GM12872 (cell line): ENCODE measurements at regions not wholly inside any gene's neighbourhood (a gene's known extent, or its start where the extent isn't known, plus 50 kb on each side); places are given as distances from the start of the nearest gene placed in this dataset.

ENCODE experiments used
- TF ChIP-seq, protein P1 (sequence below): IDR thresholded peaks from 3 replicates; pipeline ENCODE4 v1.5.1; 2011; ENCODE audit warnings: low read depth, mild to moderate bottlenecking, low read length, moderate library complexity; ENCODE audit not compliant: insufficient read depth

DNA sequence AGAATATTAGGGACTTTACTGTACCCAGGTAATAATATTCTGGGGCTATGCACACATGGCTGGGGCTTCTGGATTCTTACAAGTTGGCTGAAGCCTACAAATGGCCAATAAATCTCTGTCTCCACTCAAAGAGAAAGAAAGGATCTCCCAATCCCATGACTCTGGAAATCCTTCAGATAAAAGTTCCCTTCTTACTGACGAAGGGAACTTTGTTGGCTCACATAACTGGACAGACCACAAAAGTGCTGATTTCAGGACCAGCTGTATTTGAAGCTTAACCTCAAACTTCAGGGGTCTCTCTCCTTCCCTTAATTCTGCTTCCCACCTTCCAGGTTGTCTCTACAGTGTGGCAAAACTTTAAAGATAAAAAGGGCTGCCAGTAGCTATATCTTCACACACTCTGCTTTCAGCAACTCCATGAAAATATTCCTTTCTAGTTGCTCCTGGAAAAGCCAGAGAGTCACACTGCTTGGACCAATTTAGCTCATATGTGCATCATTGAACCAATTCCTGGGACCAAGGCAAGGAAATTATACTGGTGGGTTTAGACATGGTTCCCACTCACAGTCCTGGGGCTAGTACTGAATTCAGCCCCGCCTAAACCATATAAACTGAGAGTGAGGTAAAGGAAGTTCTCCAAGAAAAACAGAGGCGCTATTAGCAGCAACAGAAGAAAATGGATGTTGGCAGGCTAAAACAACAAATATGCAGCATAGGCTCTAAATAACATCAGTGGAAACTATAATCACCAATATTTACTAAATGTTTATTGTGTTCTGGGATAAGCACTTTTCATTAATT, 290.0 kb upstream of the GADL1 start:
- TF ChIP-seq, protein P1, sequence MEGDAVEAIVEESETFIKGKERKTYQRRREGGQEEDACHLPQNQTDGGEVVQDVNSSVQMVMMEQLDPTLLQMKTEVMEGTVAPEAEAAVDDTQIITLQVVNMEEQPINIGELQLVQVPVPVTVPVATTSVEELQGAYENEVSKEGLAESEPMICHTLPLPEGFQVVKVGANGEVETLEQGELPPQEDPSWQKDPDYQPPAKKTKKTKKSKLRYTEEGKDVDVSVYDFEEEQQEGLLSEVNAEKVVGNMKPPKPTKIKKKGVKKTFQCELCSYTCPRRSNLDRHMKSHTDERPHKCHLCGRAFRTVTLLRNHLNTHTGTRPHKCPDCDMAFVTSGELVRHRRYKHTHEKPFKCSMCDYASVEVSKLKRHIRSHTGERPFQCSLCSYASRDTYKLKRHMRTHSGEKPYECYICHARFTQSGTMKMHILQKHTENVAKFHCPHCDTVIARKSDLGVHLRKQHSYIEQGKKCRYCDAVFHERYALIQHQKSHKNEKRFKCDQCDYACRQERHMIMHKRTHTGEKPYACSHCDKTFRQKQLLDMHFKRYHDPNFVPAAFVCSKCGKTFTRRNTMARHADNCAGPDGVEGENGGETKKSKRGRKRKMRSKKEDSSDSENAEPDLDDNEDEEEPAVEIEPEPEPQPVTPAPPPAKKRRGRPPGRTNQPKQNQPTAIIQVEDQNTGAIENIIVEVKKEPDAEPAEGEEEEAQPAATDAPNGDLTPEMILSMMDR: no peak

DNA sequence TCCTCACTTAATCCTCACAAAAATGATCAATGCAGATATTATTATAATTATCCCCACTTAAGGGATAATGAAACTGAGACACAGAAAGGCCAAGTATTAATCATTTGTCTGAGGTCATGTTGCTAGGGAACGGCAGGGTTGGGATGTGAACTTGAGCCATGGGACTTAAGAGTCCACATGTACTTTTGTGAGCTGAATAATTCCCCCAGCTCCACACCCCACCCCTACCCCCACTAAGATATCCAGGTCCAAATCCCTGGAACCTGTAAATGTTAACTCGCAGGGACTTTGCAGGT, 290.5 kb upstream of the GADL1 start:
- TF ChIP-seq, protein P1: no peak

DNA sequence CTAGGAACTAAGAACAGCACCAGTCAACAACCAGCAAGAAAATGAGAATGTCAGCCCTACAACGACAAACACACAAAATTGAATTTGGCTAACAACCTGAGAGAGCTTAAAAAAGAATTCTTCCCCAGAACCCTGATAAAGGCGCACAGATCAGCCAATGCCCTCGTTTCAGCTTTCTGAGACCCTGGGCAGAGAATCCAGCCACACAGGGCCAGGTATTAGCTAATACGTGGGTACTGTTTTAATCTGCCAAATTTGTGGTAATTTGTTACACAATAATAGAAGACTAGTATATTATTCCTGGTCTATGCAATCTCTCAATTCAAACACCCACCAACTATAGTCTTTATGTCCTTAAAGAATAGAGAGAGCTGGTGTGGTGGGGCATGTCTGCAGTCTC, 291.6 kb upstream of the GADL1 start:
- TF ChIP-seq, protein P1: no peak

DNA sequence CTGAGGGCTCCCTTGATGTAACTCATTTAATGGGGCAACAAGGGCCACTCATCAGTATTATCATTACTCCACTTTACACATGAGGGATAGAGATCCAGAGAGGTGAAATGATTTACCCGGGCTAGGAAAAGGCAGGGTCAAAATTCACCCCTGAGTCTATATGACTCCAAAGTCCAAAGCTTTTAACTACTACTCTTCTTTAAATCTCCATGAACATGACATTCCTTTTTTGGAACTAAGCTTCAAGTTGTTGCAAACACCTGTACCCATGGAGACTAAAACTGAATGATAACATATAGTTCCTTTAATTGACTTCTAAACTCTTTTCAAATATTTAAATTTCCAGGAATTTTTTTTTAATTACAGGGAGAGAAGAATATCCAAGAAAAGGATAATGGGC, 292.9 kb upstream of the GADL1 start:
- TF ChIP-seq, protein P1: no peak

DNA sequence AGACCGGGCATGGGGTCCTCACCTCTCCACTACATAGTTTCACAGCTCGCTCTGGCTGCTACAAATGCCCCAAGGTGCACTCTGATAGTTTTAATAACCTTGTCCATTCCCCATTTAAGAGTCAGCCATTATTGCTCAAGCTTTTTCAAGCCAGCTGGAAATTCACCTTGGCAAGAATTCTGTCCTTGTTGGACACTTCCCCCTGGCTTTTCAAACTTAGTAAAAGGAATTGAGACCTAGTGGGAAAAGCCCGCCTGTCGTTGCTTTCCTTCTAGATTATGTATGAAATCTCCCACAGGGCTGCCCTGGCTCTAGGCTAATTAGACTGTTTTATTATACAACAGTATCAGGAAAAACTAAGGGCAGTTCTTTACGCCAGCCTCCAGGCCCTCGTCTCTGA, 293.7 kb upstream of the GADL1 start:
- TF ChIP-seq, protein P1: no peak

DNA sequence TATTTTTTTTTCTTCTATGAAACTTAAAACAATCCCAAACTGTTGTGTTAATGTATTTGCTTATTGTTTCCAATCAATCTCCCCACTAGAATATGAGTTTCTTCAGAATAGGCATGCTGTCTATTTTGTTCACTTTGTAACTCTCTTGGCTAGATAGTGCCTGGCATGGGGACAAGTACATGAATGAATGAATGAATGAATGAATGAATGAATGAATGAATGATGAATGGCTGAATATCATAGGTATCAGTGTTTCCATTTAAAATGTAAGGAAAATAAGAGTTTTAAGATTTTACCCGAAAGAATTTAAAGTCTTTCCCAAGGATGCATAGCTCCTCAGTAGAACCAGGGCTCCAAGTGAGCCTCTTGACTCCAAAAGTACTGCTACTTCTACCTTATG, 294.9 kb upstream of the GADL1 start:
- TF ChIP-seq, protein P1: no peak

DNA sequence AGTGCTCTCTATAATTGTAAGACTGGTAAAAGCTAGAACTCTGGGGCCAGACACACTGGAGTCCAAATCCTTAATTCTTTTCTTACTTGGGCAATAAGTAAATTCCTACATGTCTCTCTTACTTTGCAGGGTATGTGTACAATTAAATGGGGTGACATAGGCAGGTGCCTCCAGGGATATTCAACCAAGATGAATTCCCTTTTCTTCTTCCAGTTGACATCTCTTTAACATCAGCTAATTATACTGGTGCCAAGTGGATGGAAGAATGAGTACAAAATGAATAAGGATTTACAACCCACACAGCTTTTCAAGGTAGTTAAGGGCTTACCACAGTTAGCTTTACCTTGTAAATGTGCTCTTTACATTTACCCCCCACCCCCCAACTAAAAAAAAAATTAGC, 295.5 kb upstream of the GADL1 start:
- TF ChIP-seq, protein P1: no peak
